Lung (tissue), 11 donors: ENCODE measurements at regions not wholly inside any gene's neighbourhood (a gene's known extent, or its start where the extent isn't known, plus 50 kb on each side); places are given as distances from the start of the nearest gene placed in this dataset.
"Not testable (repeated sequence)": the region's sequence is repeated elsewhere in the genome, so short reads cannot be mapped to it uniquely, and the experiment has no call there.

ENCODE experiments used
- ATAC-seq: fragments of 200-7000 bp; cut with Tn5 transposase; one replicate; pipeline ENCODE4 v1.9.1; 2020; ENCODE audit warnings: moderate number of reproducible peaks; ENCODE audit not compliant: insufficient read depth, low FRiP score
- DNase-seq, 3 donors: peaks; one replicate each; pipeline ENCODE4 v3.0.0-alpha.2; 2013 to 2017
- H3K27ac ChIP-seq, 2 donors: one replicate each; pipeline ENCODE4 v1.5.1; 2013; ENCODE audit warnings: mild to moderate bottlenecking in 2 of 2, moderate library complexity in 2 of 2, control low read depth in 1 of 2, inconsistent platforms in 1 of 2, low read depth in 1 of 2, low read length in 1 of 2
- H3K27me3 ChIP-seq, 3 donors: one replicate each; pipeline ENCODE4 v1.5.1; 2013; ENCODE audit warnings: low read length in 2 of 3; ENCODE audit not compliant: control insufficient read depth in 3 of 3, insufficient read depth in 3 of 3
- H3K36me3 ChIP-seq, 4 donors: one replicate each; pipeline ENCODE4 v1.5.1; 2013; ENCODE audit warnings: low read length in 4 of 4, mild to moderate bottlenecking in 1 of 4, moderate library complexity in 1 of 4; ENCODE audit not compliant: control insufficient read depth in 4 of 4, insufficient read depth in 4 of 4
- H3K4me1 ChIP-seq, 5 donors: one replicate each; pipeline ENCODE4 v1.5.1; 2013; ENCODE audit warnings: low read length in 5 of 5, mild to moderate bottlenecking in 2 of 5, moderate library complexity in 1 of 5; ENCODE audit not compliant: control insufficient read depth in 5 of 5, insufficient read depth in 5 of 5
- H3K4me3 ChIP-seq: one replicate; pipeline ENCODE4 v1.5.1; 2013; ENCODE audit warnings: mild to moderate bottlenecking, control low read depth, moderate library complexity
- H3K9ac ChIP-seq, 2 donors: one replicate each; pipeline ENCODE4 v1.5.1; 2013; ENCODE audit warnings: low read length in 2 of 2, control low read depth in 1 of 2; ENCODE audit not compliant: insufficient read depth in 1 of 2
- H3K9me3 ChIP-seq, 4 donors: one replicate each; pipeline ENCODE4 v1.5.1; 2013; ENCODE audit warnings: low read length in 3 of 4, mild to moderate bottlenecking in 1 of 4, moderate library complexity in 1 of 4; ENCODE audit not compliant: control insufficient read depth in 4 of 4, insufficient read depth in 3 of 4
- WGBS, 2 donors: extraction: QIAGEN DNeasy Blood & Tissue Kit; methylation state at CpG; one replicate each; pipeline ENCODE4 v1.1.7; 2013; 5-methylcytosine and 5-hydroxymethylcytosine counted together
- TF ChIP-seq, protein P1 (sequence below): IDR thresholded peaks from 2 replicates; pipeline ENCODE4 v1.5.1; 2012; ENCODE audit warnings: mild to moderate bottlenecking; ENCODE audit errors: control extremely low read depth, extremely low read depth
- donor health status: control.
- donor health status: control.
- donor health status: Bipolar disorder and iron deficiency.
- donor health status: healthy.
- donor health status: DM: yes; HTN: yes; CAD: no.

DNA sequence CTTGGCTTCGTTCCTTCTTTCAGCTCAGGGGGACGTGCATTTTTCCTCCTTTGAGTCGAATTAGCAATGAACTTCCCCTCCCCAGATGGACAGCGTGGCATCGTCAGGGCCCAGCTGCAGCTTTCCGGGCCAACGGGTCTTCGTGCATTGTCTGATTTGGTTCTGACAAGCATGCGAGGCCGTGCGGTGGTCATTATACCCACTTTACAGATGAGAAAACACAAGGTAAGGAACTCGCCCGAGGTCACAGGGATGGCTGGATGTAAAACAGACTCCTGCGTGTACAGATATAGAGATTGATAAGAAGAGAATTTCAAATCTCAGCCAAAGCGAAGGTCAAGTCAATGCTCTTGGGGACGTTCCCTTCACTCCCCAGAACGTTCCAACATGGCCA is 187.6 kb upstream of the SULF2 start:
- H3K27ac ChIP-seq, result peak overlapping the region in 1 of 2 donors; percentile 71
- H3K4me1 ChIP-seq, result peaks cover 0 to 8% (median 0%) of the 10 kb centered on the region in 5 donors
- ATAC-seq, result no peak
- DNase-seq, result no peak
- TF ChIP-seq, protein P1, sequence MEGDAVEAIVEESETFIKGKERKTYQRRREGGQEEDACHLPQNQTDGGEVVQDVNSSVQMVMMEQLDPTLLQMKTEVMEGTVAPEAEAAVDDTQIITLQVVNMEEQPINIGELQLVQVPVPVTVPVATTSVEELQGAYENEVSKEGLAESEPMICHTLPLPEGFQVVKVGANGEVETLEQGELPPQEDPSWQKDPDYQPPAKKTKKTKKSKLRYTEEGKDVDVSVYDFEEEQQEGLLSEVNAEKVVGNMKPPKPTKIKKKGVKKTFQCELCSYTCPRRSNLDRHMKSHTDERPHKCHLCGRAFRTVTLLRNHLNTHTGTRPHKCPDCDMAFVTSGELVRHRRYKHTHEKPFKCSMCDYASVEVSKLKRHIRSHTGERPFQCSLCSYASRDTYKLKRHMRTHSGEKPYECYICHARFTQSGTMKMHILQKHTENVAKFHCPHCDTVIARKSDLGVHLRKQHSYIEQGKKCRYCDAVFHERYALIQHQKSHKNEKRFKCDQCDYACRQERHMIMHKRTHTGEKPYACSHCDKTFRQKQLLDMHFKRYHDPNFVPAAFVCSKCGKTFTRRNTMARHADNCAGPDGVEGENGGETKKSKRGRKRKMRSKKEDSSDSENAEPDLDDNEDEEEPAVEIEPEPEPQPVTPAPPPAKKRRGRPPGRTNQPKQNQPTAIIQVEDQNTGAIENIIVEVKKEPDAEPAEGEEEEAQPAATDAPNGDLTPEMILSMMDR, result no peak
- WGBS, 2 donors, result 85 to 90% methylated on average over 17 of the region's 17 CpGs
- H3K27me3 ChIP-seq, result peaks cover 0 to 7% (median 4%) of the 10 kb centered on the region in 3 donors
- H3K36me3 ChIP-seq, result no peaks in the 10 kb centered on the region
- no peaks in the 10 kb centered on the region for H3K9me3 ChIP-seq
- H3K9ac ChIP-seq, result no peak overlapping the region
- H3K4me3 ChIP-seq, result no peak overlapping the region

DNA sequence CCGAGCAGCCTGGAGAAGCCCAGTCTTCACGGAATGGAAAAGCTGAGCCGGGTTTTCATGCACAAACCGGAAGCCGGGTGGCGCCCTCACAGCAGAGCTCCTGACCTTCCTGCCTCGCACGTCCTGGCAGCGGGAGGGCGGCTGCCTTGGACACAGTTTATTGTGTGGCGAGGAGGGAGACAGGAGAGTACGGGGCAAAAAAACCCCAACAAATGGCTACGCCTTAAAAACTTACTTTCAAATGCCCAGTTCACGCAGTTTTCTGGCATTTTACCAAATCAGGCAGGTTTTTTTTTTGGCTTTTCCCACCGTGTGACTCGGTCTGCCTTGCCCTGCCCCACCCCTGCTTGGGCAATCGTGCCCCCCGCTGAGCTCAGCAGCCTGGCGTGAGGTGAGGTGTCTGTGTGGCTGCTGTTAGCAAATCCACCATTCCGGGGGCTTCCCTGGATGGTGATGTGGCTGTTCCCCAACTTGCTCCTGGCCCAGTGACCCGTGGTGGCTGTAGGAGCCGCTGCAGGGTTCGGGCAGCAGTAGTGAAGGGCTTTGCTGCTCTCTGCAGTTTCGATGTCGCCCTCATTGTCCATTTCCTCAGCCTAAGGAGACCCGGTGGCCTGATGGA is 187.1 kb upstream of the SULF2 start:
- H3K36me3 ChIP-seq, H3K27me3 ChIP-seq, H3K4me1 ChIP-seq, H3K4me3 ChIP-seq, H3K9ac ChIP-seq, H3K9me3 ChIP-seq, ATAC-seq: not testable (repeated sequence)
- peak overlapping the region in 1 of 2 donors; percentile 71 for H3K27ac ChIP-seq
- 27 to 28% methylated on average over 26 of the region's 26 CpGs for WGBS, 2 donors
- TF ChIP-seq, protein P1, result peak; percentile 10
- peak; percentile 48 to 63 (median 53) for DNase-seq

DNA sequence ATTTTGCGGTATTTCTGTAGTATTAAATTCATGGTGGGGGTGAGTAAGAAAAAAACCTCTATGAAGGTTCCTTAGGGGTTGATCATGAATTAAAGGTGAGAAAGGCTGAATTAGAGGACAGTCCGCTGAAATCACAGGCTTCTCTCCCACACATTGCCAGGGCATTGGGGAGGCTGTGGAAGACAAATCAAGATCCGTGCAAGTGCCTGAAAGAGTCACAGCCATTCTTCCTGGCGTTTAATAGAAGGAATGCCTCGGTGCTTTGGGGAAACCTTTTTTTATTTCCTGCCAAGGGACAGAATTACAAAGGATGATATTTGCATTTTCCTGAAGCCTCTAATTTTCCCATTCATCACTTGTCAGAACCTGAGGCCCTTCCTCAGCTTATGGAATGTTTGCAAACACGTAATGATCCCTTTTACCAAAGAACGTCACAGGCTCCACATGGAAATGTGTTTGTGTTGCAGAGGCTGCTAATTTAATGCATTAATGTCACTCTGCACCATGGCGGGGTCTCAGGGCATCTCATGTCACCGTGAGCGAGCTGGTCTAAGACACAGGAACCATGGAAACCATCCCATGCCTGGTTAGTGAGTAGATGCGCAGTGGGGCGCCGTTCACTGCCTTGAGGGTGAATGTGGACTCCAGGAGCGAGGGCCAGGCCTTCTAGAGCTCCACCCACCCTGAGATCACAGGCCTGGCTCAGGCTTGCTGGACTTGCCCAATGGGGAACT is 185.9 kb upstream of the SULF2 start:
- no peak overlapping the region for H3K4me3 ChIP-seq
- ATAC-seq (no peak), DNase-seq (no peak)
- no peak overlapping the region for H3K27ac ChIP-seq
- peaks cover 0 to 9% (median 4%) of the 10 kb centered on the region in 3 donors for H3K27me3 ChIP-seq
- no peaks in the 10 kb centered on the region for H3K9me3 ChIP-seq
- peaks cover 0 to 8% (median 0%) of the 10 kb centered on the region in 5 donors for H3K4me1 ChIP-seq
- no peaks in the 10 kb centered on the region for H3K36me3 ChIP-seq
- TF ChIP-seq, protein P1, result no peak
- WGBS, 2 donors, result 93 to 97% methylated on average over 14 of the region's 14 CpGs
- H3K9ac ChIP-seq, result no peak overlapping the region
